BE2C (cell line): ENCODE measurements at regions not wholly inside any gene's neighbourhood (a gene's known extent, or its start where the extent isn't known, plus 50 kb on each side); places are given as distances from the start of the nearest gene placed in this dataset.

Experiments
- DNase-seq: peaks from one replicate; pipeline ENCODE4 v3.0.0-alpha.2; 2020
- H3K27me3 ChIP-seq: fragments of 250-450 bp; sonication (Bioruptor Pico); 2 replicates; pipeline ENCODE4 v1.5.1; 2020; ENCODE audit warnings: mild to moderate bottlenecking
- H3K36me3 ChIP-seq: fragments of 250-450 bp; sonication (Bioruptor Pico); 2 replicates; pipeline ENCODE4 v1.5.1; 2020; ENCODE audit warnings: mild to moderate bottlenecking
- H3K4me1 ChIP-seq: fragments of 250-450 bp; sonication (Bioruptor Pico); 2 replicates; pipeline ENCODE4 v1.5.1; 2020
- H3K4me3 ChIP-seq: 2 replicates; pipeline ENCODE4 v1.5.1; 2011; ENCODE audit warnings: low read depth, low read length
- H3K9me3 ChIP-seq: fragments of 250-450 bp; sonication (Bioruptor Pico); 2 replicates; pipeline ENCODE4 v1.5.1; 2020
- CTCF ChIP-seq: IDR thresholded peaks from 2 replicates; pipeline ENCODE4 v1.5.1; 2012; ENCODE audit warnings: mild to moderate bottlenecking, low read depth, low read length

- H3K4me1 ChIP-seq = no peaks in the 10 kb centered on the region
- no peak for DNase-seq
- H3K36me3 ChIP-seq = no peaks in the 10 kb centered on the region
- H3K4me3 ChIP-seq = no peak overlapping the region
- no peaks in the 10 kb centered on the region for H3K27me3 ChIP-seq
- TF ChIP-seq CTCF = no peak
- H3K9me3 ChIP-seq = no peaks in the 10 kb centered on the region
Observed at GRCh38 chr10:1788401-1788800, 51.1 kb upstream of the ADARB2 start.
